SK-N-SH treated with all-trans-retinoic acid at 6 μM for 48 hours (cell line): ENCODE measurements at regions not wholly inside any gene's neighbourhood (a gene's known extent, or its start where the extent isn't known, plus 50 kb on each side); places are given as distances from the start of the nearest gene placed in this dataset.

ENCODE experiments used
- ATAC-seq: fragments of 200-7000 bp; cut with Tn5 transposase; 3 replicates; pipeline ENCODE4 v1.9.1; 2020; ENCODE audit warnings: mild to moderate bottlenecking, moderate library complexity
- ARNTL ChIP-seq: fragments of 450-650 bp; formaldehyde crosslinking; IDR thresholded peaks from 2 replicates; pipeline ENCODE4 v1.5.0; 2020; ENCODE audit warnings: low read depth, mild to moderate bottlenecking, moderate library complexity, borderline replicate concordance
- BACH2 ChIP-seq: fragments of 250-450 bp; sonication (Bioruptor Pico); IDR thresholded peaks from 2 replicates; pipeline ENCODE4 v1.9.0; 2021; ENCODE audit warnings: mild to moderate bottlenecking, borderline replicate concordance
- CREB5 ChIP-seq: fragments of 250-450 bp; sonication (Bioruptor Pico); IDR thresholded peaks from 2 replicates; pipeline ENCODE4 v1.5.1; 2020; ENCODE audit warnings: low read depth, mild to moderate bottlenecking, moderate library complexity
- CSDC2 ChIP-seq: fragments of 250-450 bp; sonication (Bioruptor Pico); IDR thresholded peaks from 2 replicates; pipeline ENCODE4 v1.5.0; 2020; ENCODE audit warnings: mild to moderate bottlenecking, moderate library complexity
- ESRRG ChIP-seq: fragments of 250-450 bp; sonication (Bioruptor Pico); IDR thresholded peaks from 2 replicates; pipeline ENCODE4 v1.6.1; 2021; ENCODE audit warnings: mild to moderate bottlenecking
- GLIS3 ChIP-seq: fragments of 250-450 bp; sonication (Bioruptor Pico); IDR thresholded peaks from 2 replicates; pipeline ENCODE4 v1.5.0; 2020; ENCODE audit warnings: mild to moderate bottlenecking, moderate library complexity
- ISL1 ChIP-seq: fragments of 250-450 bp; sonication (Bioruptor Pico); IDR thresholded peaks from 2 replicates; pipeline ENCODE4 v2.1.2; 2022; ENCODE audit warnings: mild to moderate bottlenecking, moderate library complexity
- OSR1 ChIP-seq: fragments of 250-450 bp; sonication (Bioruptor Pico); IDR thresholded peaks from 2 replicates; pipeline ENCODE4 v1.8.0; 2022; ENCODE audit warnings: moderate library complexity, mild to moderate bottlenecking, inconsistent platforms
- PATZ1 ChIP-seq: fragments of 250-450 bp; sonication (Bioruptor Pico); IDR thresholded peaks from 2 replicates; pipeline ENCODE4 v1.8.0; 2020; ENCODE audit warnings: mild to moderate bottlenecking, moderate library complexity, borderline replicate concordance
- POU6F1 ChIP-seq: fragments of 250-450 bp; sonication (Bioruptor Pico); IDR thresholded peaks from 2 replicates; pipeline ENCODE4 v1.8.0; 2021; ENCODE audit warnings: low read depth, mild to moderate bottlenecking, moderate library complexity, borderline replicate concordance
- PPARA ChIP-seq: fragments of 250-450 bp; sonication (Bioruptor Pico); IDR thresholded peaks from 2 replicates; pipeline ENCODE4 v1.5.0; 2020; ENCODE audit warnings: mild to moderate bottlenecking, borderline replicate concordance
- RARB ChIP-seq: fragments of 250-450 bp; sonication (Bioruptor Pico); IDR thresholded peaks from 2 replicates; pipeline ENCODE4 v1.8.0; 2021; ENCODE audit warnings: mild to moderate bottlenecking, moderate library complexity
- SNAI2 ChIP-seq: fragments of 250-450 bp; sonication (Bioruptor Pico); IDR thresholded peaks from 2 replicates; pipeline ENCODE4 v1.5.0; 2020; ENCODE audit warnings: mild to moderate bottlenecking, moderate library complexity
- TCF4 ChIP-seq: fragments of 250-450 bp; sonication (Bioruptor Pico); IDR thresholded peaks from 2 replicates; pipeline ENCODE4 v1.8.0; 2021; ENCODE audit warnings: mild to moderate bottlenecking, moderate library complexity, borderline replicate concordance
- TOX ChIP-seq: fragments of 250-450 bp; sonication (Bioruptor Pico); IDR thresholded peaks from 2 replicates; pipeline ENCODE4 v1.8.0; 2021; ENCODE audit warnings: mild to moderate bottlenecking, moderate library complexity, borderline replicate concordance
- ZC3H10 ChIP-seq: fragments of 250-450 bp; sonication (Bioruptor Pico); IDR thresholded peaks from 2 replicates; pipeline ENCODE4 v1.5.1; 2021; ENCODE audit warnings: mild to moderate bottlenecking, moderate library complexity
- ZFP30 ChIP-seq: fragments of 450-650 bp; formaldehyde crosslinking; IDR thresholded peaks from 2 replicates; pipeline ENCODE4 v1.5.0; 2022; ENCODE audit warnings: mild to moderate bottlenecking, moderate library complexity
- ZNF565 ChIP-seq: fragments of 450-650 bp; formaldehyde crosslinking; conservative IDR thresholded peaks from 2 replicates; pipeline ENCODE4 v1.5.0; 2020; ENCODE audit warnings: low read depth, mild to moderate bottlenecking, moderate library complexity
- ZNF70 ChIP-seq: fragments of 450-650 bp; formaldehyde crosslinking; IDR thresholded peaks from 2 replicates; pipeline ENCODE4 v1.5.0; 2020; ENCODE audit warnings: mild to moderate bottlenecking, moderate library complexity
- ZNF8 ChIP-seq: fragments of 450-650 bp; formaldehyde crosslinking; IDR thresholded peaks from 2 replicates; pipeline ENCODE4 v1.5.0; 2020; ENCODE audit warnings: mild to moderate bottlenecking, moderate library complexity
- TF ChIP-seq, protein P1 (sequence below): fragments of 250-450 bp; sonication (Bioruptor Pico); IDR thresholded peaks from 2 replicates; pipeline ENCODE4 v1.5.1; 2021; ENCODE audit warnings: mild to moderate bottlenecking, moderate library complexity
- TF ChIP-seq, protein P2 (sequence below): fragments of 250-450 bp; sonication (Bioruptor Pico); IDR thresholded peaks from 2 replicates; pipeline ENCODE4 v1.5.0; 2020; ENCODE audit warnings: mild to moderate bottlenecking, moderate library complexity

DNA sequence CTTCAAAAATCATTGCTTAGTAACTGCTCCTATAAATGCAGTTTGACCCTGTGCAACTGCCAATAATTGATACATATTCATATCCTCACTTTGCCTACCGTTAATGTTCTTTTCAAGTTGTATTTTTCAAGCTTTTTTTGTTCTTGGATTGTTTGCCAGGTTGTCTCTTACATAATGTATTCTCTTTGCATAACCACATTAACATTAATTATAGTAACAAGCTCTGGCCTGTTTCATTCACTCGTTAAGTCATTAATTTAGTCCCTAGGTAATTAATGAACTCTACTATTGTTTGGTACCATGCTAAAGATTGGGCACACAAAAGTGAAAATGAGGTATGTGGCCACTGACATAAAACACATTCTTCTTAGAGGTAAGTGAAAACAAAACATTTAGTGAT lies 1338.8 kb downstream of the NSUN3 start:
- no peak for ATAC-seq
- TF ChIP-seq ZNF8 (CRISPR knock-in tag), result no peak
- no peak for TF ChIP-seq ISL1 (CRISPR knock-in tag)
- TF ChIP-seq ZNF70 (CRISPR knock-in tag), result no peak
- TF ChIP-seq, protein P1, sequence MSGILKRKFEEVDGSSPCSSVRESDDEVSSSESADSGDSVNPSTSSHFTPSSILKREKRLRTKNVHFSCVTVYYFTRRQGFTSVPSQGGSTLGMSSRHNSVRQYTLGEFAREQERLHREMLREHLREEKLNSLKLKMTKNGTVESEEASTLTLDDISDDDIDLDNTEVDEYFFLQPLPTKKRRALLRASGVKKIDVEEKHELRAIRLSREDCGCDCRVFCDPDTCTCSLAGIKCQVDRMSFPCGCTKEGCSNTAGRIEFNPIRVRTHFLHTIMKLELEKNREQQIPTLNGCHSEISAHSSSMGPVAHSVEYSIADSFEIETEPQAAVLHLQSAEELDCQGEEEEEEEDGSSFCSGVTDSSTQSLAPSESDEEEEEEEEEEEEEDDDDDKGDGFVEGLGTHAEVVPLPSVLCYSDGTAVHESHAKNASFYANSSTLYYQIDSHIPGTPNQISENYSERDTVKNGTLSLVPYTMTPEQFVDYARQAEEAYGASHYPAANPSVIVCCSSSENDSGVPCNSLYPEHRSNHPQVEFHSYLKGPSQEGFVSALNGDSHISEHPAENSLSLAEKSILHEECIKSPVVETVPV (CRISPR knock-in tag), result no peak

- no peak for TF ChIP-seq OSR1 (CRISPR knock-in tag)
- TF ChIP-seq TCF4 (CRISPR knock-in tag), result no peak
- TF ChIP-seq RARB (CRISPR knock-in tag), result no peak
- no peak for TF ChIP-seq ZC3H10 (CRISPR knock-in tag)
- TF ChIP-seq, protein P2, sequence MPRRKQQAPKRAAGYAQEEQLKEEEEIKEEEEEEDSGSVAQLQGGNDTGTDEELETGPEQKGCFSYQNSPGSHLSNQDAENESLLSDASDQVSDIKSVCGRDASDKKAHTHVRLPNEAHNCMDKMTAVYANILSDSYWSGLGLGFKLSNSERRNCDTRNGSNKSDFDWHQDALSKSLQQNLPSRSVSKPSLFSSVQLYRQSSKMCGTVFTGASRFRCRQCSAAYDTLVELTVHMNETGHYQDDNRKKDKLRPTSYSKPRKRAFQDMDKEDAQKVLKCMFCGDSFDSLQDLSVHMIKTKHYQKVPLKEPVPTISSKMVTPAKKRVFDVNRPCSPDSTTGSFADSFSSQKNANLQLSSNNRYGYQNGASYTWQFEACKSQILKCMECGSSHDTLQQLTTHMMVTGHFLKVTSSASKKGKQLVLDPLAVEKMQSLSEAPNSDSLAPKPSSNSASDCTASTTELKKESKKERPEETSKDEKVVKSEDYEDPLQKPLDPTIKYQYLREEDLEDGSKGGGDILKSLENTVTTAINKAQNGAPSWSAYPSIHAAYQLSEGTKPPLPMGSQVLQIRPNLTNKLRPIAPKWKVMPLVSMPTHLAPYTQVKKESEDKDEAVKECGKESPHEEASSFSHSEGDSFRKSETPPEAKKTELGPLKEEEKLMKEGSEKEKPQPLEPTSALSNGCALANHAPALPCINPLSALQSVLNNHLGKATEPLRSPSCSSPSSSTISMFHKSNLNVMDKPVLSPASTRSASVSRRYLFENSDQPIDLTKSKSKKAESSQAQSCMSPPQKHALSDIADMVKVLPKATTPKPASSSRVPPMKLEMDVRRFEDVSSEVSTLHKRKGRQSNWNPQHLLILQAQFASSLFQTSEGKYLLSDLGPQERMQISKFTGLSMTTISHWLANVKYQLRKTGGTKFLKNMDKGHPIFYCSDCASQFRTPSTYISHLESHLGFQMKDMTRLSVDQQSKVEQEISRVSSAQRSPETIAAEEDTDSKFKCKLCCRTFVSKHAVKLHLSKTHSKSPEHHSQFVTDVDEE (CRISPR knock-in tag), result no peak
- no peak for TF ChIP-seq BACH2 (CRISPR knock-in tag)
- TF ChIP-seq SNAI2 (CRISPR knock-in tag), result no peak
- TF ChIP-seq ZNF8 (CRISPR knock-in tag), result no peak
- no peak for TF ChIP-seq POU6F1 (CRISPR knock-in tag)
- TF ChIP-seq ZFP30 (CRISPR knock-in tag), result no peak
- TF ChIP-seq CREB5 (CRISPR knock-in tag), result no peak
- TF ChIP-seq ISL1 (CRISPR knock-in tag), result no peak
- TF ChIP-seq TOX (CRISPR knock-in tag), result no peak
- no peak for TF ChIP-seq ESRRG (CRISPR knock-in tag)
- TF ChIP-seq ZNF565, result no peak
- TF ChIP-seq ARNTL (CRISPR knock-in tag), result no peak
- no peak for TF ChIP-seq PPARA (CRISPR knock-in tag)
- no peak for TF ChIP-seq ZNF70 (CRISPR knock-in tag)
- no peak for ATAC-seq
Measured at GRCh38 chr3:95407709-95408463, 1345.0 kb downstream of the NSUN3 start.

DNA sequence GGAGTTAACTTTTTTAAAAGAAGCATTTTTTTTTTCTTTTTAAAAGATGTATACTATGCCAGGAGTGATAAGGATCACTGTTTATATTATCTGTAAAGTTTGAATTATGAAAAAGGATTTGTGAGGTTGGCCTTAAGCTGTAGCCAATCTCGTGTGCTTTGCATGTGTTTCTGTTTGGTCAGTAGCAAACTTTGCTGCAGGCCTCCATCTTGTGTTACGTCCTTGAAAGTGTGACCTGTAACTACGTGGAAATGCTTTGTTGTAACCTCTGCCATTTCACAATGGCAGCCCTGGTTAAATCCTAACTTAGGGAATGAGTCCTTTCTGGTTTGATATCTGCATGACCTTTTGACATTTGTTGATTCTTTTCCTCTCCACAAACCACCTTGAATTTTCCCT lies 1345.6 kb downstream of the NSUN3 start:
- ATAC-seq, result no peak
- TF ChIP-seq SNAI2 (CRISPR knock-in tag) (no peak), ESRRG (CRISPR knock-in tag) (no peak), CREB5 (CRISPR knock-in tag) (no peak), POU6F1 (CRISPR knock-in tag) (no peak), RARB (CRISPR knock-in tag) (no peak), ZFP30 (CRISPR knock-in tag) (no peak), ZC3H10 (CRISPR knock-in tag) (no peak), CSDC2 (CRISPR knock-in tag) (no peak), TCF4 (CRISPR knock-in tag) (no peak), ZNF70 (CRISPR knock-in tag) (no peak), ARNTL (CRISPR knock-in tag) (no peak), GLIS3 (no peak), ISL1 (CRISPR knock-in tag) (no peak), PATZ1 (CRISPR knock-in tag) (no peak), OSR1 (CRISPR knock-in tag) (no peak)
- TF ChIP-seq, protein P1 (CRISPR knock-in tag), result no peak
